GM18505 (cell line): ENCODE measurements at regions not wholly inside any gene's neighbourhood (a gene's known extent, or its start where the extent isn't known, plus 50 kb on each side); places are given as distances from the start of the nearest gene placed in this dataset.

Source experiments
- ATAC-seq: cut with Tn5 transposase; IDR thresholded peaks from one replicate; pipeline ENCODE4 v1.9.1; 2021; ENCODE audit not compliant: unreplicated experiment
- POLR2A ChIP-seq: IDR thresholded peaks from 4 replicates; pipeline ENCODE4 v1.6.1; 2011; ENCODE audit warnings: borderline replicate concordance; ENCODE audit not compliant: insufficient read depth, insufficient read length; ENCODE audit errors: extremely low read depth

DNA sequence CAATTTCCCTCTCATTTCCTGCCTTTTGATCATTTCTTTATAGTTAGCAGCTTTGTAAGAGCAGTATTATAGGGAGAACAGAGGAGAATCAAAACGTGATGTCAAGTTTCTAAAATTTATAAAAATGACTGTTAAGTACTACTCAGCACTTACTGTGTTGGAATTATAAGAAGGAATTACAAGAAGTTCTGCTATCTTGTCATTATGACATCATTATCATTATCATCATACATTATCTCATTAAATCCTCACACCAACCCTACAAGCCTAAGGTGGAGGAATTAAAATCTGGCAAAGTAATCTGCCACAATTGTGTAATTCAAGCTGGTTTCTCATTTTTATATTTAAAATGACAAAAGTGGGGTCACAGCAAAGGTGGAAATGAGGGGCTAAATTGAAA is 316.2 kb upstream of the CD180 start:
- TF ChIP-seq POLR2A, result no peak
- no peak for ATAC-seq

- ATAC-seq, result no peak
- no peak for TF ChIP-seq POLR2A
Measured at GRCh38 chr5:67511911-67512310, 315.3 kb upstream of the CD180 start.

DNA sequence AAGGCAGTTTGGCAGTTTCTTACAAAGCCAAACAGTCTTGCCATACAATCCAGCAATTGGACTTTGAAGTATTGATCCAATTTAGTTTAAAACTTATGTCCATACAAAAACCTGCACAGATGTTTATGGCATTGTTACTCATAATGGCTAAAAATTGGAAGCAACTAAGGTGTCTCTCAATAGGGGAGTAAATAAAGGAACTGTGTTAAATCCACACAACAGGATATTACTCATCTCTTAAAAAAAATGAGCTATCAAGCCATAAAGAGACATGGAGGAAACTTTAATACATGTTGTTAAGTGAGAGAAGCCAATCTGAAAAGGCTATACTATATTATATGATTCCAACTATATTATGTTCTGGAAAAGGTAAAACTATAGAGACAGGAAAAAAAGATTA is 313.6 kb upstream of the CD180 start:
- no peak for TF ChIP-seq POLR2A
- ATAC-seq, result no peak

GRCh38 chr5:67509402-67510186 is 313.0 kb upstream of the CD180 start:
- ATAC-seq, result no peak
- TF ChIP-seq POLR2A, result no peak

DNA sequence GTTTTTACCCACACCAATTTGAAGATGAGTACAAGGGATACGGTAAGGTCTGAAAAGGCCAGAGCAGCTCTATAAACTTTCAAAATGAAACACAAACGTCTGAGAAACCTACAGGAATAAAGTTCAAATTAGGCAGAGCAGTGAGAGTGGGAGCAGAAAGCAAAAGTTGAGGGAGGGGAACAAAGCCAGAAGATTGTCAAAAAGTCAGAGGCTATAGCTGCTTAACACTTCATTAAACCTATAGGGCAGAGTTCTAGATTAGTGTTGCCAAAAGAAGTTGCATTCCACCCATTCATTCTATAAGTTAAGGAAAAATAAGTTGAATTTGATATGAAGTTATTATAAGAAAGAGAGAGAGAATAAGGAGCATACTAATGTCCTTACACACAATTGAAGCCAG is 309.6 kb upstream of the CD180 start:
- ATAC-seq, result no peak
- TF ChIP-seq POLR2A, result no peak

- no peak for ATAC-seq
- TF ChIP-seq POLR2A, result no peak
Measured at GRCh38 chr5:67502951-67503350, 306.4 kb upstream of the CD180 start.

DNA sequence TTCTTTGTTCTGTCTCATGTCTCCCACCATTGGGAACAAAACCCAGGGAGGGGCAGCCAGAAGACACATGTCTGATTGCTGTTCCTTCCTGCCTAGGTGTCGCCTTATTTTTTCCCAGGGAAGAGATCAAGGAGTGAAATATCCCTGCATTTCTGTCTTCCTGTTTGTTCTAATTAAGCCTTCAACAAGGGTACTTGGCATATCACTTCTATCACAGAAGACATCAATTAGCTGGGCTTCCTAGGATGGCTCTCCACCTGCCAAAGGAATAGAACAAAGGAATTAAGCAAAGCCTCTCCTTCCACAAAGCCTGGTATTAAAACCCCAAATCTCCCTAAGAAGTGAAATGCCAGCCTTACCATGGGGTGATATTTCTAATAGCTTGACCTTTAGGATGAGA is 299.5 kb upstream of the CD180 start:
- ATAC-seq, result no peak
- TF ChIP-seq POLR2A, result no peak

DNA sequence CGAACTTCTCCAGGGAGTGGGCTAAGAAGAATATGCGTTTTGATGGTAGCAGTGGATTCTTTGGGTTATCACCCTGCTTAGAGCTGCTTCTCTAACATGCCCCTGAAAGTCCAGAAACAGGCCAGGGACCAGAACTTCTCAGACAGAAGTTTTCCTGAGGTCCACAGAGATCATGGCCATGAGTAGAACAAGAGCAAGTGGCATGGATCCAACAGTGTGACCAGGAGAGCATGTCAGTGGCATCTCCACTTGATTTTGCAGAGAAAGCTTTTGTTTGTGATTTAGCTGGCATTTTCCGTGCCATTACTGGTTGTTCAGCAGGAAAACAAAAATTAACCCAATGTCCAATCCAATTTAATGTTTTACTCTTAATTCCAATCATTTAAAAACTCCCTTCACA is 298.5 kb upstream of the CD180 start:
- ATAC-seq, result no peak
- TF ChIP-seq POLR2A, result no peak

DNA sequence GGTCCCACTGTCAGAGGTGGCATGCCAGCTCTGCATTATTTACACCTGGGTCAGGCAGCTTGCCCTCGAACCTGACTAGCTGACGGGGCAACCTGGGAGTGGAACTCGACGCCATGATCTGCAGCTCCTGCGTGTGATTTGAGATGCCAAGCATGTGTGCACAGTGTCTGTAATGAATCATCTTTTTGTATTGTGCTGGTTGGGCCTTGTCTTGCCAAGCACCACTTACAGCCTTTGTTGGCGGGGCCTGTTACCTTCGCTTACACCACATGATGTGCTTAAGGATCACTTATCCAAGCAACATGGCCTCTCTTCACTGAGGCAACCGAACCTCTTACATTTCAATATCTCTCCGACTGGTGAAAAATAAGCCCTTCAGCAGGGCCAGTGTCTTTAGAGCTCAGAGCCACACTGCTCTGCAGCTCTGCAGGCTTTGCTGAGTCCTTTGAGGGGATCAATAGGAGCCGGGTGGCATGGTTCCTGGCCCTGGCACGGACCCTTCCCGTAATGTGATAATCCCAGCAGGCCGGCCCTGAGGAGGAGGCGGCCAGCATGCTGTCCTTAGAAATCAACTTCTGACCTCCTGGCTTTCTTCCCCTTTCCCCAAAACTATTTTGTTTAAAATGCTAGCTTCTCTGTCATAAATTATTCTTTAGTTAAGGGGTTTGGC is 297.7 kb upstream of the CD180 start:
- ATAC-seq, result no peak
- TF ChIP-seq POLR2A, result no peak

DNA sequence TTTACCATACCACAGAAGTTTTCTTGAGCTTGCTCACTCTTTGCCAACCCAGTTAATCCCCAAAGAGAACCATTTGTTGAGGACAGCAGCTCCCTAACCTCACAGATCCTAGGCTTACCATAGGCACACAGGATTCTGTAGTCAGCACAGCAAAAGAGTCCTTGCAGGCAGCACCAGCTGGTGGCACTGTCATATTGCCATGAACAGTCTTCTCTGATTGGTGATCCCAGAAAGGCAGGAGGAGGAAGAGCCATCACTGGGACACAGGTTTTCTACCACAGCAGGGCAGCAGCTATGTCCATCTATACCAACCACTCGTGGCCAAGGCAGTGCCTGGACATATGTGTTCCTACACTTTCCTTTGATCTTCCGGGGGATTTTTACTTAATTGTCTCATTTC is 297.1 kb upstream of the CD180 start:
- no peak for ATAC-seq
- TF ChIP-seq POLR2A, result no peak

DNA sequence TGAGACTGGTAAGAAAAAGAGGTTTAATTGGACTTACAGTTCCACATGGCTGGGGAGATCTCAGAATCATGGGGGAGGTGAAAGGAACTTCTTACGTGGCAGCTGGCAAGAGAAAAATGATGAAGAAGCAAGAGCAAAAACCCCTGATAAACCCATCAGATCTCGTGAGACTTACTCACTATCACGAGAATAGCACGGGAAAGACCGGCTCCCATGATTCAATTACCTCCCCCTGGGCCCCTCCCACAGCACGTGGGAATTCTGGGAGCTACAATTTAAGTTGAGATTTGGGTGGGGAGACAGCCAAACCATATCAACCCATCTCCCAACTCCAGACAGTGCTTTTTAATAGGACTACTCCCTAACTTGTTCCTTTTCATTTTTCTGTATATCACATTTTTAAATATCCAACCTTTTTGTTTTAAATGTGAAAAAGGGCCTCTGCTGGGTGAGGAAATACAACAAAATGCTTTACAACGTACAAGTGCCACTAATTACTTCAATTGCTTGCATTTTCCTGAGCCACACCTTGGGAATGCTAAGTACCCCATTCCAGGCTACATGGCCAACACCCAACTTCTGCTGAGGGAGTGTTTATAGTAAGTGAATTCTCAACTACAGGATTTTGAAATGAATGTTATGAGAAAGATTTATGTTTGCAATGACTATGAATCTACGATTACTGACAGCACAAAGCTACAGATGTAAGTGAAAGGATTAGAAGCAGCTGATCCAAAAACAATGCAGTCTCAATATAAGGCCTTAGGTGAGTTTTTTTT is 294.1 kb upstream of the CD180 start:
- ATAC-seq, result no peak
- no peak for TF ChIP-seq POLR2A

GRCh38 chr5:67488885-67489284 is 292.3 kb upstream of the CD180 start:
- no peak for TF ChIP-seq POLR2A
- no peak for ATAC-seq

DNA sequence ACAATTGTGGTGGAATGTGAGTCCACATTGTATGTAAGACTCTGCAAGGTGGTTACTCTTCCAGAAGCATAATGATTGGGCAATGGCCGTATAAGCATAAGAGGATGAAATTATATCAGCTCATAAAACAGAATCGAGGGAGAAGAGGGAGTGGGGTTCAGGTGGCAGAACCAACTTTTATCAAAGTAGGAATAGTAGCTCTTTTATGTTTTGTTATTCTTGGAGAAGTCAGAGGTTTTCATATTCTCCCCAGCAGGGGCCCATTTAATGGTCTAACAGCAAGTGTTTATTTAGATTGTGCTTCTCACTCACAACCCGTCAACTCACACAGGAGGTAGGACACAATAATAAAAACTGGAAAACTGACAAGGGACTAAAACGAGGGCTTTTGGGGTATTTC is 291.3 kb upstream of the CD180 start:
- no peak for TF ChIP-seq POLR2A
- no peak for ATAC-seq

DNA sequence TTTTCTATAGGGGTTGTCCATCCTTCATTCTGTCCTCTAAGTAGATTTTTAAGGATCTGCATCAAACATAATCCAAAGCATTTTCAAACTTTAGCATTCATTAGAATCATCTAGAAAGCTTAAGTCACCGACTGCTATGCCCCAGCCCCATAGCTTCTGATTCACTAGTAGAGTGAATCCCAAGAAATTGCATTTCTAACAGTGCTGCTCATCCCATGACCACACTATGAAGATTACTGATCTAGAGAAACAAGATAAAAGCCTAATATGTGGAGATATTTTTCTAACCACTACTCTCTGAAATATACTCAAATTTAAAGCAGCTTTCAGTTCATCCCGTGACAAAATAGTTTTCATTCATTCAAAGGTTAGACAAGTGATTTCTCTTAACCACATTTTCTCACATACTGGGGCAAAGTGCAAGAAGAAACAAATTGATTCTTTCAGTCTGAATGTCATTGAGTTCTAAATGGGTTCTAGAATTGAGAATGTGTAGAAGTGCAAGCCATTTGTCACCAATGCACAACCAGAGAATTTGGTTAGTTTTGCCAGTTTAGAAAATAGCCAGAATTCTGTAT is 286.9 kb upstream of the CD180 start:
- ATAC-seq, result no peak
- no peak for TF ChIP-seq POLR2A

DNA sequence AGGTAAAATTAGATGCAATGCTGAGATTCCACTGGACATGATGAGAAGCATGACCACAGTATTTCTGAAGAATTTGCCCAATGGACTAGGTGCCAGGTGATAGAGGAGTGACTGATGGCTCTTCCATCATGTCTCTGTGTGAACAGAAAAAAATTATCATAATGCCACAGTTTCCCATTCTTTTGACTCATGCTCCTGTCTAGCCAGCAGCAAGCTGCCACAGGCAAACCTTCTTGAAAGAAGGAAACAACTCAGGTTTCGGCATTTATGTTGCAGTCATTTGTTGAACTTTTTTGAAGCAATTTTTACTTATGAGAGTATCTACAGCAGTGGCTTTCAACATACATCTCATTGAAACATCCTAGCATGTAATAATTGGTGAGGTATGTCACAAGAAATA is 284.8 kb upstream of the CD180 start:
- no peak for TF ChIP-seq POLR2A
- no peak for ATAC-seq
